Caco-2 (cell line): ENCODE measurements at regions not wholly inside any gene's neighbourhood (a gene's known extent, or its start where the extent isn't known, plus 50 kb on each side); places are given as distances from the start of the nearest gene placed in this dataset.

ENCODE experiments used
- BruUV-seq: library from RNA; stranded (reverse); fragments of 400-500 nt; replicated peaks from 2 replicates; lab custom pipeline; 2021; lab: Mats Ljungman, UMichigan
- CTCF ChIA-PET: fragments of 300-600 bp; sonication (Branson Sonifier 250); formaldehyde crosslinking; loops from one replicate; lab custom pipeline; 2022; ENCODE audit warnings: antibody characterized with exemption; lab: Charles Lee
- POLR2A ChIA-PET: fragments of 300-600 bp; sonication (Branson Sonifier 250); formaldehyde crosslinking; loops from one replicate; lab custom pipeline; 2022; ENCODE audit warnings: antibody characterized with exemption; lab: Charles Lee
- DNase-seq, 2 experiments: peaks; one replicate each; pipeline versions ENCODE4 v3.0.0 to v3.0.0-alpha.2; 2020 to 2022
- H3K27me3 ChIP-seq: replicated peaks from 2 replicates; pipeline ENCODE4 v1.6.0; 2011; ENCODE audit warnings: low read length; ENCODE audit not compliant: control insufficient read depth, insufficient read depth
- H3K36me3 ChIP-seq: 2 replicates; pipeline ENCODE4 v1.5.1; 2011; ENCODE audit warnings: low read length; ENCODE audit not compliant: control insufficient read depth, insufficient read depth
- H3K4me1 ChIP-seq: fragments of 250-450 bp; sonication (Bioruptor Pico); 2 replicates; pipeline ENCODE4 v1.5.1; 2020; ENCODE audit warnings: mild to moderate bottlenecking
- H3K4me3 ChIP-seq: 2 replicates; pipeline ENCODE4 v1.5.1; 2011; ENCODE audit warnings: low read depth, mild to moderate bottlenecking, control low read depth, low read length
- H3K9me3 ChIP-seq: fragments of 250-450 bp; sonication (Bioruptor Pico); 2 replicates; pipeline ENCODE4 v1.5.1; 2020; ENCODE audit warnings: mild to moderate bottlenecking, moderate library complexity
- H3K27ac Mint-ChIP-seq: one replicate; pipeline ENCODE4 v1.8.0; 2022; ENCODE audit warnings: mixed read lengths; ENCODE audit not compliant: unreplicated experiment
- H3K27me3 Mint-ChIP-seq: one replicate; pipeline ENCODE4 v1.8.0; 2022; ENCODE audit warnings: mixed read lengths; ENCODE audit not compliant: insufficient read depth, unreplicated experiment
- H3K36me3 Mint-ChIP-seq: one replicate; pipeline ENCODE4 v1.8.0; 2022; ENCODE audit warnings: mild to moderate bottlenecking, mixed read lengths; ENCODE audit not compliant: insufficient read depth, unreplicated experiment
- H3K4me1 Mint-ChIP-seq: one replicate; pipeline ENCODE4 v1.8.0; 2022; ENCODE audit warnings: low read depth, mixed read lengths; ENCODE audit not compliant: unreplicated experiment
- H3K4me3 Mint-ChIP-seq: one replicate; pipeline ENCODE4 v1.8.0; 2022; ENCODE audit warnings: mild to moderate bottlenecking, moderate library complexity, mixed read lengths; ENCODE audit not compliant: unreplicated experiment
- H3K9me3 Mint-ChIP-seq: one replicate; pipeline ENCODE4 v1.8.0; 2022; ENCODE audit warnings: mixed read lengths; ENCODE audit not compliant: unreplicated experiment
- CTCF ChIP-seq, 2 experiments: fragments of 200-600 bp in 1 of 2; IDR thresholded peaks; 1 replicate in 1 of 2; 2 replicates in 1 of 2; pipeline versions ENCODE4 v1.5.1 to v1.8.0; 2011 to 2022; ENCODE audit warnings: antibody characterized with exemption in 1 of 2, control low read depth in 1 of 2, inconsistent platforms in 1 of 2, low read depth in 1 of 2, low read length in 1 of 2, mild to moderate bottlenecking in 1 of 2, moderate library complexity in 1 of 2; ENCODE audit not compliant: insufficient read depth in 1 of 2, severe bottlenecking in 1 of 2, unreplicated experiment in 1 of 2
- intact Hi-C: fragments of 100-400 bp; cut with micrococcal nuclease; formaldehyde crosslinking; loops from one replicate; pipeline ENCODE4 v1.10.0; 2022; ENCODE audit not compliant: unreplicated experiment

GRCh38 chr15:27635916-27636315 is 463.2 kb downstream of the OCA2 start:
- no peak for DNase-seq
- no peaks in the 10 kb centered on the region for H3K27me3 Mint-ChIP-seq
- H3K4me3 Mint-ChIP-seq: no peak overlapping the region
- peaks cover 33% of the 10 kb centered on the region for H3K9me3 Mint-ChIP-seq
- BruUV-seq: no TSS peak
- no peaks in the 10 kb centered on the region for H3K4me1 Mint-ChIP-seq
- H3K4me3 ChIP-seq: no peak overlapping the region
- H3K27me3 ChIP-seq: no peaks in the 10 kb centered on the region
- no peaks in the 10 kb centered on the region for H3K36me3 ChIP-seq
- CTCF ChIA-PET: no interaction called here
- intact Hi-C loops: no loop called here
- H3K36me3 Mint-ChIP-seq: no peaks in the 10 kb centered on the region
- no peaks in the 10 kb centered on the region for H3K4me1 ChIP-seq
- H3K9me3 ChIP-seq: no peaks in the 10 kb centered on the region; the same call in 1 of the 2 replicates
- no peak overlapping the region for H3K27ac Mint-ChIP-seq
- TF ChIP-seq CTCF (IDR thresholded peaks at IDR 0.05; ENCODE audit: insufficient read depth in 1 of 2, low read depth in 1 of 2, low read length in 1 of 2, severe bottlenecking in 1 of 2, unreplicated experiment in 1 of 2): no peak
- POLR2A ChIA-PET: no interaction called here

- Mint-ChIP-seq H3K4me1 (no peaks in the 10 kb centered on the region), H3K27me3 (peaks cover 2% of the 10 kb centered on the region), H3K36me3 (no peaks in the 10 kb centered on the region), H3K4me3 (no peak overlapping the region), H3K9me3 (peaks cover 45% of the 10 kb centered on the region), H3K27ac (no peak overlapping the region)
- ChIA-PET POLR2A (no interaction called here), CTCF (no interaction called here)
- no peak overlapping the region for H3K4me3 ChIP-seq
- DNase-seq: no peak
- intact Hi-C loops: no loop called here
- no TSS peak for BruUV-seq
- no peaks in the 10 kb centered on the region for H3K27me3 ChIP-seq
- H3K9me3 ChIP-seq: peaks cover 27% of the 10 kb centered on the region
- no peaks in the 10 kb centered on the region for H3K4me1 ChIP-seq
- H3K36me3 ChIP-seq: no peaks in the 10 kb centered on the region
- TF ChIP-seq CTCF (IDR thresholded peaks at IDR 0.05; ENCODE audit: insufficient read depth in 1 of 2, low read depth in 1 of 2, low read length in 1 of 2, severe bottlenecking in 1 of 2, unreplicated experiment in 1 of 2): no peak
Observed at GRCh38 chr15:27628486-27628885, 470.6 kb downstream of the OCA2 start.

- Histone ChIP-seq H3K9me3 (peaks cover 27% of the 10 kb centered on the region), H3K27me3 (no peaks in the 10 kb centered on the region), H3K4me3 (no peak overlapping the region), H3K4me1 (no peaks in the 10 kb centered on the region), H3K36me3 (no peaks in the 10 kb centered on the region)
- H3K27me3 Mint-ChIP-seq: peaks cover 2% of the 10 kb centered on the region
- no peak overlapping the region for H3K27ac Mint-ChIP-seq
- H3K4me3 Mint-ChIP-seq: no peak overlapping the region
- intact Hi-C loops: no loop called here
- CTCF ChIA-PET: no interaction called here
- H3K9me3 Mint-ChIP-seq: peaks cover 45% of the 10 kb centered on the region
- no peaks in the 10 kb centered on the region for H3K4me1 Mint-ChIP-seq
- no peaks in the 10 kb centered on the region for H3K36me3 Mint-ChIP-seq
- TF ChIP-seq CTCF (IDR thresholded peaks at IDR 0.05; ENCODE audit: insufficient read depth in 1 of 2, low read depth in 1 of 2, low read length in 1 of 2, severe bottlenecking in 1 of 2, unreplicated experiment in 1 of 2): no peak
- no peak for DNase-seq
- POLR2A ChIA-PET: no interaction called here
- no TSS peak for BruUV-seq
Observed at GRCh38 chr15:27627623-27628022, 471.5 kb downstream of the OCA2 start.
